IMR-90 (cell line): ENCODE measurements at regions not wholly inside any gene's neighbourhood (a gene's known extent, or its start where the extent isn't known, plus 50 kb on each side); places are given as distances from the start of the nearest gene placed in this dataset.

Experiments used
- ATAC-seq: fragments of 200-7000 bp; cut with Tn5 transposase; 2 replicates; pipeline ENCODE4 v1.9.1; 2020; ENCODE audit warnings: low read depth, mild to moderate bottlenecking, moderate library complexity
- BruUV-seq: library from RNA; stranded (reverse); fragments of 400-500 nt; replicated peaks from 2 replicates; lab custom pipeline; 2021; lab: Mats Ljungman, UMichigan
- CTCF ChIA-PET: fragments of 300-600 bp; formaldehyde crosslinking; extraction: SDS; loops from one replicate; lab custom pipeline; 2021; ENCODE audit warnings: antibody characterized with exemption; lab: Yijun Ruan, JAX
- POLR2A ChIA-PET: fragments of 300-600 bp; sonication (Branson Sonifier 250); formaldehyde crosslinking; loops from one replicate; lab custom pipeline; 2022; ENCODE audit warnings: antibody characterized with exemption; ENCODE audit not compliant: unreplicated experiment; lab: Charles Lee
- DNase-seq: peaks from one replicate; pipeline ENCODE4 v3.0.0; 2013
- H2AFZ ChIP-seq: replicated peaks from 2 replicates; pipeline ENCODE3; 2013; ENCODE audit warnings: low read length, mild to moderate bottlenecking; ENCODE audit not compliant: poor library complexity
- H2AK5ac ChIP-seq: 2 replicates; pipeline ENCODE4 v1.6.1; 2013; ENCODE audit warnings: low read depth, low read length, inconsistent platforms
- H2AK9ac ChIP-seq: replicated peaks from 2 replicates; pipeline ENCODE3; 2013; ENCODE audit warnings: mild to moderate bottlenecking, low read depth, low read length, moderate library complexity; ENCODE audit not compliant: poor library complexity
- H2BK120ac ChIP-seq: 2 replicates; pipeline ENCODE4 v1.6.1; 2013; ENCODE audit warnings: low read depth, low read length, inconsistent platforms
- H2BK15ac ChIP-seq: 3 replicates; pipeline ENCODE4 v1.6.1; 2013; ENCODE audit warnings: low read depth, low read length, inconsistent platforms
- H2BK20ac ChIP-seq: 2 replicates; pipeline ENCODE4 v1.6.1; 2013; ENCODE audit warnings: low read depth, mild to moderate bottlenecking, inconsistent platforms, low read length, moderate library complexity
- H2BK5ac ChIP-seq: 2 replicates; pipeline ENCODE4 v1.6.1; 2013; ENCODE audit warnings: mild to moderate bottlenecking, low read depth, low read length, inconsistent platforms; ENCODE audit not compliant: poor library complexity, severe bottlenecking
- H3K14ac ChIP-seq: replicated peaks from 2 replicates; pipeline ENCODE4 v1.6.1; 2013; ENCODE audit warnings: low read depth, low read length, inconsistent platforms
- H3K18ac ChIP-seq: 2 replicates; pipeline ENCODE4 v1.6.1; 2013; ENCODE audit warnings: low read depth, low read length, control low read depth
- H3K23ac ChIP-seq: 2 replicates; pipeline ENCODE4 v1.6.1; 2013; ENCODE audit warnings: low read depth, low read length, inconsistent platforms
- H3K27ac ChIP-seq: 2 replicates; pipeline ENCODE4 v1.5.1; 2013; ENCODE audit warnings: mild to moderate bottlenecking, control low read depth, low read length; ENCODE audit not compliant: insufficient read depth
- H3K27me3 ChIP-seq: 2 replicates; pipeline ENCODE4 v1.6.1; 2013; ENCODE audit warnings: low read length; ENCODE audit not compliant: control insufficient read depth, insufficient read depth
- H3K36me3 ChIP-seq: 2 replicates; pipeline ENCODE4 v1.6.1; 2013; ENCODE audit warnings: low read length, mixed read lengths; ENCODE audit not compliant: control insufficient read depth, insufficient read depth
- H3K4ac ChIP-seq: 2 replicates; pipeline ENCODE4 v1.6.1; 2013; ENCODE audit warnings: low read depth, low read length, inconsistent platforms
- H3K4me1 ChIP-seq: 2 replicates; pipeline ENCODE4 v1.6.1; 2013; ENCODE audit warnings: low read length, mixed read lengths; ENCODE audit not compliant: control insufficient read depth, insufficient read depth
- H3K4me2 ChIP-seq: 2 replicates; pipeline ENCODE4 v1.6.1; 2013; ENCODE audit warnings: low read depth, mild to moderate bottlenecking, control low read depth, low read length, moderate library complexity
- H3K4me3 ChIP-seq: 2 replicates; pipeline ENCODE4 v1.5.1; 2013; ENCODE audit warnings: low read depth, mild to moderate bottlenecking, control low read depth, low read length, moderate library complexity; ENCODE audit not compliant: insufficient read depth
- H3K56ac ChIP-seq: 2 replicates; pipeline ENCODE4 v1.6.1; 2013; ENCODE audit warnings: low read length, inconsistent platforms; ENCODE audit not compliant: insufficient read depth; ENCODE audit errors: extremely low read depth
- H3K79me1 ChIP-seq, 2 experiments: 2 replicates each; pipeline ENCODE4 v1.6.1; 2013; ENCODE audit warnings: low read length in 2 of 2, inconsistent platforms in 1 of 2, low read depth in 1 of 2
- H3K9ac ChIP-seq: 2 replicates; pipeline ENCODE4 v1.6.1; 2013; ENCODE audit warnings: low read depth, low read length, control low read depth
- H3K9me1 ChIP-seq: 2 replicates; pipeline ENCODE4 v1.6.1; 2013; ENCODE audit warnings: low read length, inconsistent platforms; ENCODE audit not compliant: insufficient read depth
- H3K9me3 ChIP-seq: 2 replicates; pipeline ENCODE4 v1.6.1; 2013; ENCODE audit warnings: low read length; ENCODE audit not compliant: control insufficient read depth, insufficient read depth
- H4K20me1 ChIP-seq: 2 replicates; pipeline ENCODE4 v1.6.1; 2013; ENCODE audit warnings: low read length, inconsistent platforms; ENCODE audit not compliant: insufficient read depth
- H4K5ac ChIP-seq: 2 replicates; pipeline ENCODE4 v1.6.1; 2013; ENCODE audit warnings: mild to moderate bottlenecking, low read depth, low read length, control low read depth
- H4K8ac ChIP-seq, 2 experiments: 2 replicates each; pipeline ENCODE4 v1.6.1; 2013; ENCODE audit warnings: low read depth in 2 of 2, low read length in 2 of 2, control low read depth in 1 of 2, inconsistent platforms in 1 of 2
- H4K91ac ChIP-seq: 2 replicates; pipeline ENCODE4 v1.6.1; 2013; ENCODE audit warnings: low read depth, low read length, inconsistent platforms; ENCODE audit not compliant: insufficient read depth
- BHLHE40 ChIP-seq: fragments of 150-350 bp; IDR thresholded peaks from 2 replicates; pipeline ENCODE4 v1.6.1; 2016; ENCODE audit warnings: mild to moderate bottlenecking, low read depth, low read length
- CEBPB ChIP-seq: IDR thresholded peaks from 2 replicates; pipeline ENCODE4 v1.6.1; 2012; ENCODE audit warnings: low read depth, low read length, improper control_type of control experiment
- CHD1 ChIP-seq: IDR thresholded peaks from 2 replicates; pipeline ENCODE4 v1.6.1; 2012; ENCODE audit warnings: low read depth, low read length, improper control_type of control experiment
- FOS ChIP-seq: fragments of 150-350 bp; IDR thresholded peaks from 2 replicates; pipeline ENCODE4 v1.6.1; 2016; ENCODE audit warnings: low read depth, low read length
- MAFK ChIP-seq: IDR thresholded peaks from 2 replicates; pipeline ENCODE4 v1.6.1; 2012; ENCODE audit warnings: low read depth, low read length, improper control_type of control experiment
- MAZ ChIP-seq: IDR thresholded peaks from 2 replicates; pipeline ENCODE4 v1.6.1; 2012; ENCODE audit warnings: low read depth, mild to moderate bottlenecking, low read length, improper control_type of control experiment, moderate library complexity, borderline replicate concordance
- MXI1 ChIP-seq: IDR thresholded peaks from 2 replicates; pipeline ENCODE4 v1.6.1; 2012; ENCODE audit warnings: low read depth, mild to moderate bottlenecking, low read length, moderate library complexity, borderline replicate concordance
- NFE2L2 ChIP-seq: fragments of 150-350 bp; IDR thresholded peaks from 2 replicates; pipeline ENCODE4 v1.6.1; 2016; ENCODE audit warnings: low read depth, mild to moderate bottlenecking, low read length
- POLR2A ChIP-seq: IDR thresholded peaks from 2 replicates; pipeline ENCODE4 v1.6.1; 2012; ENCODE audit warnings: mild to moderate bottlenecking, low read depth, low read length
- RAD21 ChIP-seq: IDR thresholded peaks from 2 replicates; pipeline ENCODE4 v1.6.1; 2012; ENCODE audit warnings: low read length, improper control_type of control experiment
- RCOR1 ChIP-seq: IDR thresholded peaks from 2 replicates; pipeline ENCODE4 v1.6.1; 2012; ENCODE audit warnings: mild to moderate bottlenecking, low read length, improper control_type of control experiment; ENCODE audit not compliant: insufficient replicate concordance
- RFX5 ChIP-seq: IDR thresholded peaks from 2 replicates; pipeline ENCODE4 v1.8.0; 2012; ENCODE audit warnings: low read depth, mild to moderate bottlenecking, low read length, moderate library complexity
- SMC3 ChIP-seq: fragments of 150-350 bp; IDR thresholded peaks from 2 replicates; pipeline ENCODE4 v1.6.1; 2016; ENCODE audit warnings: low read depth, mild to moderate bottlenecking, antibody characterized with exemption, low read length, moderate library complexity
- USF2 ChIP-seq: fragments of 150-350 bp; IDR thresholded peaks from 2 replicates; pipeline ENCODE4 v1.6.1; 2017; ENCODE audit warnings: mild to moderate bottlenecking, antibody characterized with exemption, low read length, low read depth
- dilution Hi-C: fragments of 300-500 bp; cut with HindIII; formaldehyde crosslinking; loops from one replicate; pipeline ENCODE4 v1.14.3; 2018; ENCODE audit warnings: low sequenced_read_pairs; ENCODE audit not compliant: unreplicated experiment
- in situ Hi-C: fragments of 300-500 bp; cut with MboI; formaldehyde crosslinking; loops from 3 replicates; pipeline ENCODE4 v1.14.3; 2019; ENCODE audit warnings: low sequenced_read_pairs, inconsistent platforms, mixed read lengths
- intact Hi-C: fragments of 100-400 bp; cut with micrococcal nuclease; formaldehyde crosslinking; loops from 2 replicates; pipeline ENCODE4 v1.10.0; 2022
- TF ChIP-seq, protein P1 (sequence below): fragments of 150-350 bp; IDR thresholded peaks from 2 replicates; pipeline ENCODE4 v1.6.1; 2016; ENCODE audit warnings: low read depth, mild to moderate bottlenecking, low read length, moderate library complexity, borderline replicate concordance
- TF ChIP-seq, protein P2 (sequence below): conservative IDR thresholded peaks from 2 replicates; pipeline ENCODE4 v1.5.1; 2012; ENCODE audit warnings: mild to moderate bottlenecking, low read depth, low read length, improper control_type of control experiment

- Histone ChIP-seq H3K27ac (no peak overlapping the region), H3K27me3 (no peaks in the 10 kb centered on the region), H3K4me1 (no peaks in the 10 kb centered on the region), H3K18ac (no peak overlapping the region), H4K20me1 (no peaks in the 10 kb centered on the region), H3K4me3 (no peak overlapping the region), H4K91ac (no peak overlapping the region), H2AK5ac (no peak overlapping the region), H3K23ac (no peak overlapping the region), H2AK9ac (no peak overlapping the region), H3K79me1 (no peaks in the 10 kb centered on the region), H3K9me3 (peaks cover 7% of the 10 kb centered on the region; the same call in 1 of the 2 replicates), H3K36me3 (no peaks in the 10 kb centered on the region), H4K5ac (no peak overlapping the region), H2BK5ac (no peak overlapping the region), H2BK20ac (no peak overlapping the region), H2BK15ac (no peak overlapping the region), H3K4me2 (no peak overlapping the region), H4K8ac (no peak overlapping the region), H3K14ac (no peak overlapping the region), H2AFZ (no peak overlapping the region), H2BK120ac (no peak overlapping the region), H3K56ac (no peak overlapping the region), H3K9ac (no peak overlapping the region), H3K9me1 (no peaks in the 10 kb centered on the region), H3K4ac (no peak overlapping the region)
- intact Hi-C loops = no loop called here
- POLR2A ChIA-PET = no interaction called here
- CTCF ChIA-PET = no interaction called here
- TF ChIP-seq CEBPB (no peak), MAFK (no peak), CHD1 (no peak), POLR2A (no peak), MAZ (no peak), USF2 (no peak), RCOR1 (no peak), RAD21 (no peak), BHLHE40 (no peak), SMC3 (no peak), FOS (no peak), NFE2L2 (no peak), MXI1 (no peak), RFX5 (no peak)
- TF ChIP-seq, protein P1, sequence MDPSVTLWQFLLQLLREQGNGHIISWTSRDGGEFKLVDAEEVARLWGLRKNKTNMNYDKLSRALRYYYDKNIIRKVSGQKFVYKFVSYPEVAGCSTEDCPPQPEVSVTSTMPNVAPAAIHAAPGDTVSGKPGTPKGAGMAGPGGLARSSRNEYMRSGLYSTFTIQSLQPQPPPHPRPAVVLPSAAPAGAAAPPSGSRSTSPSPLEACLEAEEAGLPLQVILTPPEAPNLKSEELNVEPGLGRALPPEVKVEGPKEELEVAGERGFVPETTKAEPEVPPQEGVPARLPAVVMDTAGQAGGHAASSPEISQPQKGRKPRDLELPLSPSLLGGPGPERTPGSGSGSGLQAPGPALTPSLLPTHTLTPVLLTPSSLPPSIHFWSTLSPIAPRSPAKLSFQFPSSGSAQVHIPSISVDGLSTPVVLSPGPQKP = no peak
- TF ChIP-seq, protein P2, sequence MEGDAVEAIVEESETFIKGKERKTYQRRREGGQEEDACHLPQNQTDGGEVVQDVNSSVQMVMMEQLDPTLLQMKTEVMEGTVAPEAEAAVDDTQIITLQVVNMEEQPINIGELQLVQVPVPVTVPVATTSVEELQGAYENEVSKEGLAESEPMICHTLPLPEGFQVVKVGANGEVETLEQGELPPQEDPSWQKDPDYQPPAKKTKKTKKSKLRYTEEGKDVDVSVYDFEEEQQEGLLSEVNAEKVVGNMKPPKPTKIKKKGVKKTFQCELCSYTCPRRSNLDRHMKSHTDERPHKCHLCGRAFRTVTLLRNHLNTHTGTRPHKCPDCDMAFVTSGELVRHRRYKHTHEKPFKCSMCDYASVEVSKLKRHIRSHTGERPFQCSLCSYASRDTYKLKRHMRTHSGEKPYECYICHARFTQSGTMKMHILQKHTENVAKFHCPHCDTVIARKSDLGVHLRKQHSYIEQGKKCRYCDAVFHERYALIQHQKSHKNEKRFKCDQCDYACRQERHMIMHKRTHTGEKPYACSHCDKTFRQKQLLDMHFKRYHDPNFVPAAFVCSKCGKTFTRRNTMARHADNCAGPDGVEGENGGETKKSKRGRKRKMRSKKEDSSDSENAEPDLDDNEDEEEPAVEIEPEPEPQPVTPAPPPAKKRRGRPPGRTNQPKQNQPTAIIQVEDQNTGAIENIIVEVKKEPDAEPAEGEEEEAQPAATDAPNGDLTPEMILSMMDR = no peak
- BruUV-seq = no TSS peak
- ATAC-seq (no peak), DNase-seq (no peak)
- dilution Hi-C loops = no loop called here
- in situ Hi-C loops = no loop called here
Observed at GRCh38 chr20:55242853-55243252, 762.5 kb downstream of the CBLN4 start.
